ENCODE measurements at regions not wholly inside any gene's neighbourhood (a gene's known extent, or its start where the extent isn't known, plus 50 kb on each side); places are given as distances from the start of the nearest gene placed in this dataset.
A peak's percentile ranks its signal among the peaks of the same experiment; 100 is the strongest.

DNA sequence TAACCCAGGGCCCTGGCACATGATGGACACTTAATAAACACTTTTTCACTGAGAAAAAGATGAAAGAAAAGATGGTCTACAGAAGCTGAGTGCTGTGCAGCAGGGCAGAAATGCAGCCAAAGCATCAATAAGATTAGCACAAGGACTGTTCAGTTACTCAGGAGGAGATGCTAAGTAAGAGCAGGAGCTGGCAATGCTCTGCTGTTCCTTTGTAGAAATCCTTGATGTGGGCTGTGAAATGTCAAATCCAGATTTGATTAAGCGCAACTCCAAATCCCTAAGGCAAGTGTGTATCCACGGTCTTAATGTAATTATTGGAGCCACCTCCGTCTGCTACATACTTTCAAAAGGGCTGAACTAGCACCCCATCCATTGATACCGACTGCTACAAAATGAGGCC lies 151.8 kb upstream of the BTG1 start:
- DNase-seq: no peak

DNA sequence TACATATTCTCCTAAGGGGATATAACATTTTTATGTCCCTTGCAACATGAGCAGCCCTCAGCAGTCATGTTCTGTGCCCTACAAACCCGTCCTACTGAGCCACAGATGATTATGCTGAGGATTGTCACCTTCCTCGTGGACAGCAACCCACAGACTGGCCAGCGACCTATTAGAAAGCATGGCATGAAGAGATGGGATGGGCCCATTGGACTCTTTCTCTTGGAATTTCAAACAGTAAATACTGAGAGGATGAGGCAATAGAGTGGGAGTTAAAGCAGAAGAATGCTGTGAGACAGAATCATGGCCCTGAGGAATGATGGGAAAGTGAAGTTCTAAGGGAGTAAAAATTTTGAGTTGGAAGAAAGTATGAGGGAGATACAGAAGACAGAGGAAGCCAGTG lies 149.9 kb upstream of the BTG1 start:
- DNase-seq: no peak

DNA sequence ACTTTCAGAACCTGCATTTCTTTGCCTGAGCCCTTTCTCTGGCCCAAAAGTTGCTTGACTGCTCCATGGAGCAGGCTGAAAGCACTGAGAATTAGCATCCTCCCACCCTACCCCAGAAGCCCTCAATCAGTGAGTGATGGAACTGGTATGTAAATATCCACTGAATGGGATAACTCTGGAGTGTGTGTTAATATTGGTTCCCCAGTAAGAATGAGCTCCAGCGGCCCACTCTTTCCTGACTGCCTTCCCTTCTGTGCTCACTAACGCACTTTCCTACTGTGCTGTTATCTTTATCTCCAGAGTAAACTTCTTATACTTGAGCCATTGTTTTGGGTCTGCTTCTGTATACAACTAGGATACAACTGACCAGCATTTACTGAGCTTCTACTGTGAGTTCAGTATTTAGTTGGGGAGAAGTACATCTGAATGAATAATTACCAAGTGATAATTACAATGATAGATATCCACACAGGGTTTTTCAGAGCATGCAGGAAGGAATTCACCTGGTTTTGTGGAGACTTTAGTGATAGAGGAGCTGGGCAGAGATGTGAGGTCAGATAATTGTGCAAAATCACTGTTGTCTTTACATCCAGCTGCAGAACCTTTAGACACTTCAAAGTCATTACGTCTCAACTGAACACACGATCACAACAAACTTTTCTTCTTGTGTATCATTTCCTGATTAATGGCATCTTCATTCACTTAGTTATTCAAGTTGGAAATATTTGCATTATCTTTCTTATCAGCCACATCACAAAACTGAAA lies 149.2 kb upstream of the BTG1 start:
- DNase-seq: no peak

DNA sequence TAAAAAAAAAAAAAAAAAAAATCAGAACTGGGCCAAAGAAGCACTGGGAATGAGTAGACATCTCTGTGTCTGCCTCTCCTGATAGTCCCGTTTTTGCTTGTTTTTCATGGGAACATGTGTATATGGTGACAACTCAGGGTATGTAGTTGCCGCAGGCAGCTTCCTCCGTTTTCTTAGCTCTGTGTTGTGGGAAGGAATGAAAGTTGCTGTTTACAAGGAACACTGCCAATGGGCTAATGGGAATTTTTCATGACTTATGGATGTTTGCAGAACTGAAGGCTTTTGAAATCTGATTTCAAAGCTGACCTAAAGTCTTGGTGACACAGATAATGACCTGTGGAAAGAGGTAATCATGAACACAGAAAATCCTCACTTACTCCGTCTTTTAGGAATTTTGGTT lies 146.4 kb upstream of the BTG1 start:
- DNase-seq: no peak

DNA sequence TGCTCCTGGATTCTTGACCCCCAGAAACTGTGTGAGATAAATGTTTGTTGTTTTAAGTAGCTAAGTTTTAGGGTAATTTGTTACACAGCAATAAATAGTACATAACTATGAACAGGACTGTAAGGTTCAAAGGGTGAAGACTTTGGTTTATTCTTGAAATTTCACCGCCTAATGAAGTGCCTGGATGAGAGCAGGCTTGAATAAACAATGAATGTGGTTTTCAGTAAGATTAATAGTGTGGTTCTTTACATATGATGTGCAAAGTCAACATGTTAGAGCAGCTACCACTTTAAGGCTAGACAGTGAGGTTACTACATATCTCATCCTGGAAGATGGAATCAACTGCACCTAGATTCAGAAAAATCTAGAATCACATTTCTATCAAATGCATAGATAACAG lies 145.2 kb upstream of the BTG1 start:
- peak; percentile 83 for DNase-seq

DNA sequence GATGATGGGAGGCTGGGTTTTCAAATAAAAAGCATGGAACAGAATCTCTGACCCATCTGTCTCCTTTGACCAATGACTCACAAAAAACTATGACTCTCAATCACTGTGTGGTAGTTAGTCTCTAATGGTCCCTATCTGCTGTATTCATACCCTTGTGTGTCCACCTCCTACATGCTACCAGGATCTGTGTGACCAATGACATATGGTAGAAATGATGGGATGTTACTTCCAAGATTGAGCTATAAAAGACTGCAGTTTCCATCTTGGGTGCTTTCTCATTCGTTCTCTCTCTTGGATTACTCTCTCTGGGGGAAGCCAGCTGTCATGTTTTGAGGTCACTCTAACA lies 144.7 kb upstream of the BTG1 start:
- no peak for DNase-seq

DNA sequence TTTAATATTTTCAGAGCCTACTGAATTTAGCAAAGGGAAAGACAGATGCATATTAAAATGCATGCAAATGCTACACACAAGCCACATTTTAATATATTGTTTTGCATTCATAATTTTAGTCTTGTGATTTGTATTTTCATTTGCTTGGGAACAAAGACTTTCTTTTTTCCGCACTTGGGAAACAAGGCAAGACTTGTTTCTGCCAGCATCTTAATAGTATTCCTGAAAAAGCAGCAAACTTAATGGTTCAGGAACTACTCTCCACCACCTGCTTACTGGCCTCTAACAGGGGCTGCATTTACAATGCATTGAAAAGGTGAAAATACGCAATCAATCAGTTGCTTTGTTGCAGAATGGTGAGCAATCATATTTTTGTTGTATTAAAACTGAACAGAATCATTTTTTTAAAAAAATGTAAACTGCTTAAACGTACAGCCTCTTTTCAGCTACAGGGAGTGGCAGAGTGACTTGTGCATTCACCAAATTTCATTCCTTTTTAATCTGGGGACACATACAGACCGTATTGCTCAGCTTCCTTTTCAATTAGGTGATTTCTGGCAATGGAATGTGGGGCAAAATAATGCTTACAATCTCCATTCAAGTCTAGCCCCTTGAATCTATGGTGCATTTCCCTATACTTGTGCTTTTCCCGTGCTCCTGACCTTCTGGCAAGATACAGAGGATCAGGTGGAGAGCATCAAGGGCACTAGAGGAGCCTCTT lies 144.1 kb upstream of the BTG1 start:
- peak; percentile 97 for DNase-seq

DNA sequence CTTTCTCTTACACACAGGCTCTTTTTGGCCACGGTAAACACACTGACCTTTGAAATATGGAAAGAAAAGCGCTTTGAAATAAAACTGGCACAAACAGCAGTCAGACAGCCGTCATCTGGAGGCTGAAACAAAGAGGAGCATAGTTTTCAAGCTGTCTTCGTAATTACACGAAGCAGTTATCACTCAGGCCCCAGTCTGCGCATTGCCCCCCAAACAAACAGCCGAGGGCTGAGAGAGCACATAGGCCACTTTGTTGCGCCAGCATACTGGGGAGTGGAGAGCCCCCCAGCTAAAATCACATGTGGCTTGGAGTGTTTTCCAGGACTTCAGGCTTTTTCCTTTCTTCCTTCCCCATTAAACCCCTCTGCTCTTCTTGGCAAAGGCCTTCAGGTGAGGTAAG lies 142.9 kb upstream of the BTG1 start:
- no peak for DNase-seq

DNA sequence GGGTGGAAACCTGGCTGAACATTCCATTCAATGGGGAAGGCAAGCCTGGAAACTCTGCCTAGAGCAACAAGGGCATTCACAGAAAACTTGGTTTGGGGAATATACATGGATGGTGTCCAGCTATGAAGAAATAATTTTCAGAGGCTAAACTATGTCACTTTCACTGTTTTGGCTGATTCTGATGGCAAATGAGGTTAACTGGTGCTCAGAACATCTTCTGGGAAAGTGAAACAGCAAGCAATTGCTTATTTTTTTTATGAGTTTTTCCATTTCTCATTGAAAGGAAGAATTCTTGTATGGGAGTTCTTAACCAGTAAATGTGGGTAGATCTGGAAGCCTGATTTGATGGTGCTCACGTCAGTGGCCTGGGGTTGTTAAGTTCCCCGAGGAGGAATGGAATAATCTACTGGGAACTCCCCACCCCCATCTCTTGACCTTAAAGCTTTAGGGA lies 132.8 kb upstream of the BTG1 start:
- no peak for DNase-seq

DNA sequence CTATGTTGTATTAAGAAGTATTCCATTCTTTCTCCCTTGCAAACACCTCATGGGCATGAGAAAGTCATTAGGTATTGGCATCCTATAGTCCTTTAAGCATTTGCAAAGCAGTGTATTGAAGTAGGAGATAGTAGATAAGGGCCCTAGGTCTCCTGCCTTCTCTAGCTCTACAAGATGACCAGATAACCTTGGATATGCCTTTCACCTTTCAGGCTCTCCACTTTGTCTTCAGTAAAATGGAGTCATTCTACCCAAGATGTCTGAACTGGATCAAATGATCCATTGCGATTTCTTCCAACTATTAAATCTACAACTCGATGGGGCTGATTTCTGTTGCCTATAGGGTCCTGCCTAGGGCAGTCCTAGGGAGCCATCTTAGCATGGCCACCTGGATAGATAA lies 132.1 kb upstream of the BTG1 start:
- no peak for DNase-seq

DNA sequence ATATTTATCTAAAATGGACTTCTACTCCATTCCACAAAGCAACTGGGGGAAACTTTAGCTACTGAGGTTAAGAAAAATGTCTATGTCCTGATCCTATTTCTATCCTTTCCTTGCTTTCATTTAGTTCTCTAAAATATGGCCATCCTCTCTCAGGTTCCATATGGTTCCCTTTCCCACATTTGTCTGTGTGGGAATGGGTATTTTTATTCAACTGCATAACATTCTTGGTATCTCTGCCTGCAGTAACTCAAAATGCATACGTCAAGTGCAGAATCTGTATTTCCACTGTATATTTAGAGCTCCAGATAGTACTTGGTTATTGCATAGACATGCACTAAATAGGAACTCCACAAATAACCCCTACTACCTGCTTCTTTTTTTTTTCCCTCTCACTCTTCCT lies 130.6 kb upstream of the BTG1 start:
- DNase-seq: no peak

DNA sequence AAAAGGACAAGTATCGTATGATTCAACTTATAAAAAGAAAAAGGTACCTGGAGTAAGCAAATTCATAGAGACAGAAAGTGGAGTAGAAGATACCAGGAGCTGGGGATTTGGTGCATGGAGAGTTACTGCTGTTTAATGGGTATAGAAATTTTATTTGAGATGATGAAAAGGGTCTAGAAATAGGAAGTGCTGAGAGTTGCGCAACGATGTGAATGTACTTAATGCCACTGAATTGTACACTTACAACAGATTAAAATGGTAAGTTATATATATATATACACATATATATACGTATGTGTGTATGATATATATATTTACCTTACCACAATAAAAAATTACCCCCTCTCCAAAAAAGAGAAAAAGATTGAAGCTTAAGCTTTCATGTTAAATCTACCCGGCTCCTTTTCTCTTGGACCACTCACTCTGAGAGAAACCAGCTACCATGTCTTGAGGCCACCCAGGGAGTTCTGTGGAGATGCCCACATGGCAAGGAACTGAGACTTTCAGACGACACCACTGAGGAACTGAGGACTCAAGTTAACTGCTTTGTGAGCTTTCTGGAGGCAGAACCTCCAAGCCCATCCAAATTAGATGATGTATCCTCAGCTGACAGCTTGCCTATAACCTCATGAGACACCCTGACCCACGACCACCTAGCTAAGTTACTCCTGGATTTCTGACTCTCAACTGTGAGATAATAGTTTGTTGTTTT lies 130.0 kb upstream of the BTG1 start:
- DNase-seq: no peak

DNA sequence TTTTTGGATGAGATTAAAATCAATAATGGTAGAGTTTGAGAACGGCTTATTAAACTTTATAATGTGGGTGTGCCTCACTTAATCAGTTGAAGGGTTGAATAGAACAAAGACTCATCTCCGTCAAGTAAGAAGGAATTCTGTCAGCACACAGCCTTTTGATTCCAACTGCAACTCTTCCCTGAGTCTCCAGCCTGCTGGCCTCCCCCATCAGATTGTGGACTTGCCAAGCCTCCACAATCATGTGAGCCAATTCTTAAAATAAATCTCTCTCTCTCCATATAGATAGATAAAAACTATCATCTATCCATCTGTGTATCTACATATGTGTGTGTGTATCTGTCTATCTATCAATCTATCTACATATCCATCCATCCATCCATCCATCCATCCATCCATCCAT lies 127.4 kb upstream of the BTG1 start:
- DNase-seq: no peak

DNA sequence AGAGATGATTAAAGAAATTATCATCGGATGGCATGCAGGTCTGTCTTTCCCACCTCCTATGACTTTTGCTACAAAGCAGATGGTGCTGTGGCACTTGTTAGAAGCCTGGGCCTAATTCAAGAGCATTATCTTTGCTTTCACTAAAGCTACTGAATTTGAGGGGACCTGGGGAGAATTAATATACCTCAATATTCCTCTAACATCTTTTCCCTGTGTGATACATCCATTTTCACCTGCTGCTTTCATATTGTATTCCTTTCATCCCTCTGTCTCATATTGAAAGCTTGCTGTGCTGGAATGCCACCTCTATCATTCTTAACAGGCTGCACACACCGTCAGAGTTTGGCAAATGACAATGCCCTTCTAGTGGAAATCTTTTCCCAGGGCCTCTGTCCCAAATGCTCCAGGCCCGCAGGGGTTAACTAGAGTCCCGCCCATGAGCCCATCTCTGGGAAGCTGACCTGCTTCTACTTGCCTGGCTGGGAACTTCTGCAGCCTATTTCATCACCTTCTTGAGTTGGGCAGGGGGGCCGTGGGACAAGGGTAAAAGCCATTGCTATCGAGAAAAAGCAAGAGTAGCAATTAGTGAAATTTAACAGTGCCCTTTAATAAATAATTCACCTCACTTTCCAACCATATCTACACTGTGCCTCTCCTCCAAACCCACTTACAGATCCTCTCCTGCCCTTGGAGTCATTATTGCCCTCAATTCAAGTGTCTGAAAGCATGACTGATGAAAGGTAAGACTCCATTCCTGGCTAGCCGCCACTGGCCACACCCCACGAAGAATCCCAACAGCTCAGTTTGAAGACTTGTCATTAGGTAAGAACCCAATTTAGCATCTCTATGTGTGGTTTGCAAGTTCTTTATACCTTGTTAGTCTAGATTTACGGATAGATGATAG lies 126.7 kb upstream of the BTG1 start:
- no peak for DNase-seq

DNA sequence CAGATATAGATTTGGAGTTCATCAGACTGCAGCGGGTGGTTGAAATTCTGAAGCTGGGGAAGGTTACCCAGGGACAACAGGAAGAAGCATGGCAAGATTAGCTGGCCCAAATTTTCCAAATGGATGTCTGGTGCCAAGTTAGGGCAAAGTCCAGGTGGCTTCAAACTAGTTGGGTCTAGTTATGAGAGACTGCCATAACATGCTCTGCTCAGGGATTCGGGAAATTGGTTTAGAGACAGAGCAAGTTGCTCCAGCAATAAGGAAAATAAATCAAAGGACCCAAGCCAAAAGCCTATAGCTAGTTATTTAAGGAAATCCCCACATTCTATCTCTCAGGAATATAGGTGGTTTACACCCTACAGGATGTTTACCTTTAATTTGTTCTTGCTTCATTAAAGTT lies 125.7 kb upstream of the BTG1 start:
- DNase-seq: no peak

DNA sequence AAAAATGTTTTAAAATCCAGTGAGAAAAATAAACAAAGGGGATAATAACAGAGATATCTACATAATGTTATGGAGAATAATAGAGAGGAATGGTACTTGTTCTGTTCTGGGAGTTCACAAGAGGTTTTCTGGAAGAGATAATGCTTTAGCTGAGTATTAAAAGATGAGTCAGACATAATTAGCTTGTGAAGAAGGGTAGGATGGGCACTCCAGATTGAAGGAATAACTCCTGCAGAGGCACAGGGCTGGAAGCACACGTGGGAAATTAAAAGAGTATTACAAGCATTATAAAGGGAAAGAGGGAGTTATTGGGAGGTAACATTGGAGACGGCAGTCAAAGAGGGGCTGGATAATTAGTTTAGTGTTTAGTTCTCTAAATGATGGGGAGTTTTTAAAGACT lies 124.9 kb upstream of the BTG1 start:
- no peak for DNase-seq

DNA sequence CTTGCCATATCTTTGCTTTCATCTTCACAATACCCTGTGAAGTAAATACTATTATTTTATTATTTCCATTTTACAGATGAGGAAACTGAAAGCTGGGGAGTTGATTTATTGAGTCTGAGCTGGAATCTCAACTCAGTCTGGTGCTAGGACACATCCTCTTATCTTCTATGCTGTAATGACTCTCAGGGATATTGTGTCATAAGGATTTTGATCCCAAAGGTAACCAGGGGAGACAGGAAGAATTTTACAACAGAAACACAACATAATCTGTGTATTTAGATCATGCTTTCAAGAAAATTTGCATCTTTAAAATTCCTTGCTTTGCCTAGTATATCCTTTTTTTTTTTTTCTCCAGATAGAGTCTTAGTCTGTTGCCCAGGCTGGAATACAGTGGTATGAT lies 123.3 kb upstream of the BTG1 start:
- DNase-seq: no peak

DNA sequence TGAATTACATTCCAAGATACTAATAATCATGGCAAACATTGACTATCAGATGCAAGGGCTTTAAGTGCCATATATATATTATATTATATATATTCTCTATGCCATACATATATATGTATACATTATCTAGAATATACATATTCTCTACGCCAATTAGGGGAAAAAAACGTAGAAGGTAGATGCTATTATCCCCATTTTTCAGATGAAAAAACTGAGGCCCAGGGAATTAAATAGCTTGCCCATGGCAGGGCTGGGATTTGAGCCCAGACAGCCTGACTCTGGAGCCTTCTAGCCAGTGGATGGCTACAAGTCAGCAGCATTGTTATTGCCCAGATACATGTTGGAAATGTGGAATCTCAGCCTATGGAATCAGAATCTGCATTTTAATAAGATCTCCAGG lies 116.0 kb upstream of the BTG1 start:
- DNase-seq: no peak

DNA sequence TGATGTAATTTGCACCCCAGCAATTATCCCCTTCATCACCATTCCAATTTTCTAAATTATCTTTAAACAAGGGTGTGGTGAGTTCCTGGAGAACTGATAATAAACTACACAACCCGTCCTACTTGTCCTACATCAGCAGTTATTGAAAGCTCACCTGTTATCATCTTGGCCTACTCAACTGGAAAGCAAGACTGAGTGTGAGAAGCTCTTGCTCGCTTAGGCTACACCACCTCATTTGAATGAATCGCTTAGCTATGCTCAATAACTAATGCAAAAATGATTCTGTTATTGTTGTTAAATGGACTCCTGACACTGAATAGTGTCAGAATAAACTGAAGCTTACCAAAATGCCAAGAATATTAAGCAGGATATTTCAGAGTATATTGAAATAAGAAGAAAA lies 115.4 kb upstream of the BTG1 start:
- peak; percentile 62 for DNase-seq

DNA sequence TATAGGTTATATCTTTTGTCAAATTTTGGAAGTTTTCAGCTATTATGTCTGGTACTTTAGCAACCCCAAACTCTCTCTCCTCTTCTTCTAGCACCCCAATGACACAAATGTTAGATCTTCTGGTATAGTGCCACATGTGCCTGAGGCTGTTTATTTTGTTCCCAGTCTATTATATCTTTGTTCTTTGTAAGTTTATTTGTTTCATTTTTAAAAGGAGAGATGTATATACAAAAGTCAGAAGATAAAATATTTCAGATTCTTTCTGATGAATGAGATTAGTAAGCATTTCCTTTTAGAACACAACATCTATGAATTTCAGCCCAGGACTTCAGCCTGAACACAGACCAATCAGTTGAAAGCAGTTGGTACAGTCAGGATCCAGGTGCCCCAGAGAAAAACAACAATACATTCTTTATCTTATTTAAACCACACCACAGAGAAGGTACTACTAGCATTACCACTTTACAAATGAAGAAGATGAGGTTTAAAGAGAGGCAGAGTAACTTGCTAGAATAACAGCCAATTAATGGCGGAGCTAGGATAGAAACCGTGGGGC lies 114.1 kb upstream of the BTG1 start:
- no peak for DNase-seq

DNA sequence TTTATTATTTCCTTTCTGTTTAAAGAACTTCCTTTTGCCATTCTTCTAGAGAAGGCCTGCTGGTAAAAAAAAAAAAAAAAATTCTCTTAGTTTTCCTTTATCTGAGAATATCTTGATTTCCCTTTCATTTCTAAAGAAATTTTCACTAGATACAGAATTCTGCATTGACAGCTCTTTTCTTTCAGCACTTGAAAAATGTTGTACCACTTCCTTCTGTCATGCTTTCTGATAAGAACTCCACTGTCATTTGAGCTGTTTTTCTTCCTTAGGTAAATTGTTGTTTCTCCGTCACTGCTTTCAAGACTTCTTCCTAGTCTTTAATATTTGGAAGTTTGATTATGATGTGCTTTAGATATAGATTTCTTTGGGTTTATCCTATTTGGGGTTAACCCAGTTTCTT lies 113.6 kb upstream of the BTG1 start:
- no peak for DNase-seq

DNA sequence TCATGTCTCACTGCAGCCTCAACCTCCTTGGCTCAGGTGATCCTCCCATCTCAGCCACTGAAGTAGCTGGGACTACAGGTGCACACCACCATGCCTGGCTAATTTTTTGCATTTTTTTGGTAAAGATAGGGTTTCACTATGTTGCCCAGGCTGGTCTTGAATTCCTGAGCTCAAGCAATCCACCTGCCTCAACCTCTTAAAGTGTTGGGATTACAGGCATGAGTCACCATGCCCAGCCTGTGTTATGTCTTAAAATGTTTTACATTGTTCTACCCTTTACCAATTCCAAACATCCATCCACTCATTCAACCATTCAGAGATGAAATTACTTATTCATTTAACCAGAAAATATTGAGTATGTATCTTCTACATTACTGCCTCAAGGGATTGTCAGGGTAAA lies 111.6 kb upstream of the BTG1 start:
- no peak for DNase-seq

DNA sequence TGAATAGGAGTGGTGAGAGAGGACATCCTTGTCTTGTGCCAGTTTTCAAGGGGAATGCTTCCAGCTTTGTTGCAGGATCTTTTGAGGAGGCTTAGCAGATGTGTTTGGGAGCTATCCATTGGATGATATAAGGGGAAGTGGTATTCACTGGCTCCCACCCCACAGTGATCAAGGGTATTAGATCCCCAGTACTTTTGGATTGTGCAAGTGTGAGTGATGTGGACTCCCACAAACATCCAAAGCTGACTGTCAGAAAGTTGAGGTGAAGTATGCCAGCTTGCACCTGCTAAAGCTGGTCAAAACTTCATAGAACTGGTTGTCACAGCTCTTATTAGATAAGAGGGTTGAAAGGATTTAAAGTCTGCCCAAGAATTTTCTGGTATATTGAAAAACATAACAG lies 110.1 kb upstream of the BTG1 start:
- no peak for DNase-seq
